Right lobe of liver (tissue), 6 donors: ENCODE measurements at regions not wholly inside any gene's neighbourhood (a gene's known extent, or its start where the extent isn't known, plus 50 kb on each side); places are given as distances from the start of the nearest gene placed in this dataset.

Experiments
- ATAC-seq, 4 donors: fragments of 200-7000 bp; cut with Tn5 transposase; one replicate each; pipeline ENCODE4 v1.9.1; 2020; ENCODE audit warnings: mild to moderate bottlenecking in 4 of 4, moderate library complexity in 4 of 4
- DNase-seq, 3 donors: peaks; one replicate each; pipeline ENCODE4 v3.0.0-alpha.2; 2020
- H3K27ac ChIP-seq, 3 donors: fragments of 200-600 bp; one replicate each; pipeline ENCODE4 v1.8.0; 2022
- H3K27me3 ChIP-seq, 2 donors: fragments of 200-600 bp; one replicate each; pipeline ENCODE4 v1.8.0; 2022
- H3K36me3 ChIP-seq, 4 donors: fragments of 200-600 bp; sonication (generic) in 1 of 4; one replicate each; pipeline versions ENCODE4 v1.5.1 to v1.8.0; 2017 to 2022; ENCODE audit warnings: control low read depth in 1 of 4
- H3K4me1 ChIP-seq, 4 donors: fragments of 200-600 bp; sonication (generic) in 1 of 4; one replicate each; pipeline versions ENCODE4 v1.5.1 to v1.8.0; 2017 to 2022; ENCODE audit warnings: control low read depth in 1 of 4
- H3K4me3 ChIP-seq, 3 donors: fragments of 200-600 bp; one replicate each; pipeline ENCODE4 v1.8.0; 2022
- H3K9me3 ChIP-seq, 4 donors: fragments of 200-600 bp; sonication (generic) in 1 of 4; one replicate each; pipeline versions ENCODE4 v1.5.1 to v1.8.0; 2017 to 2022; ENCODE audit warnings: control low read depth in 1 of 4
- CTCF ChIP-seq, 4 donors: fragments of 200-600 bp in 3 of 4; fragments of 450-650 bp in 1 of 4; IDR thresholded peaks; one replicate each; pipeline versions ENCODE4 v1.5.1 to v1.8.0; 2016 to 2022; ENCODE audit warnings: antibody characterized with exemption in 4 of 4, mild to moderate bottlenecking in 2 of 4
- POLR2A ChIP-seq: fragments of 450-650 bp; IDR thresholded peaks from one replicate; pipeline ENCODE4 v1.6.1; 2017; ENCODE audit warnings: antibody characterized with exemption, mild to moderate bottlenecking
- WGBS: methylation state at CpG from one replicate; pipeline ENCODE4 v1.1.6; 2018; ENCODE audit warnings: low coverage, low lambda C conversion rate; ENCODE audit not compliant: insufficient coverage; ENCODE audit errors: missing lambda C conversion rate; 5-methylcytosine and 5-hydroxymethylcytosine counted together
- intact Hi-C, 2 donors: fragments of 100-400 bp; cut with DNase I; formaldehyde crosslinking; loops; one replicate each; pipeline versions ENCODE4 v1.11.2 to v1.14.1; 2022
- donor health status: DM: no; HTN: yes; CAD: no.
- donor health status: DM: no; HTN: no; CAD: no.
- donor health status: DM: no; HTN: no; CAD: no.
- donor health status: DM: no; HTN: yes; CAD: no.
- donor health status: DM: no; HTN: yes; CAD: no.

- DNase-seq, result no peak
- Histone ChIP-seq H3K27ac (no peak overlapping the region), H3K4me1 (no peaks in the 10 kb centered on the region), H3K36me3 (no peaks in the 10 kb centered on the region), H3K9me3 (no peaks in the 10 kb centered on the region), H3K4me3 (no peak overlapping the region), H3K27me3 (no peaks in the 10 kb centered on the region)
- no peak for ATAC-seq
- TF ChIP-seq POLR2A, result no peak
- TF ChIP-seq CTCF (IDR thresholded peaks at IDR 0.05), result no peak
- intact Hi-C loops, result no loop called here
- WGBS, result 72% methylated on average over 8 of the region's 11 CpGs
Measured at GRCh38 chr5:2684606-2685005, 66.9 kb downstream of the IRX2 start.

- no peak for TF ChIP-seq POLR2A
- no peak for TF ChIP-seq CTCF (IDR thresholded peaks at IDR 0.05)
- no peaks in the 10 kb centered on the region for H3K4me1 ChIP-seq
- H3K36me3 ChIP-seq, result no peaks in the 10 kb centered on the region
- H3K27ac ChIP-seq, result no peak overlapping the region
- ATAC-seq (no peak), DNase-seq (no peak)
- 39% methylated on average over 7 of the region's 14 CpGs for WGBS
- intact Hi-C loops, result no loop called here
- H3K4me3 ChIP-seq, result no peak overlapping the region
- no peaks in the 10 kb centered on the region for H3K9me3 ChIP-seq
- H3K27me3 ChIP-seq, result no peaks in the 10 kb centered on the region
Measured at GRCh38 chr5:2683720-2684119, 67.8 kb downstream of the IRX2 start.

- Histone ChIP-seq H3K4me1 (no peaks in the 10 kb centered on the region), H3K9me3 (no peaks in the 10 kb centered on the region), H3K4me3 (no peak overlapping the region), H3K27me3 (no peaks in the 10 kb centered on the region), H3K36me3 (no peaks in the 10 kb centered on the region), H3K27ac (no peak overlapping the region)
- ATAC-seq (no peak), DNase-seq (no peak)
- intact Hi-C loops, result no loop called here
- TF ChIP-seq CTCF (IDR thresholded peaks at IDR 0.05), result no peak
- no peak for TF ChIP-seq POLR2A
- 60% methylated on average over 1 of the region's 3 CpGs for WGBS
Measured at GRCh38 chr5:2681476-2681875, 70.0 kb downstream of the IRX2 start.

- ATAC-seq (no peak), DNase-seq (no peak)
- H3K4me3 ChIP-seq, result no peak overlapping the region
- H3K27me3 ChIP-seq, result no peaks in the 10 kb centered on the region
- no peaks in the 10 kb centered on the region for H3K4me1 ChIP-seq
- TF ChIP-seq POLR2A (no peak), CTCF (IDR thresholded peaks at IDR 0.05) (no peak)
- no peaks in the 10 kb centered on the region for H3K9me3 ChIP-seq
- no peaks in the 10 kb centered on the region for H3K36me3 ChIP-seq
- no peak overlapping the region for H3K27ac ChIP-seq
- intact Hi-C loops, result no loop called here
- 14% methylated on average over 1 of the region's 2 CpGs for WGBS
Measured at GRCh38 chr5:2680979-2681378, 70.5 kb downstream of the IRX2 start.

- DNase-seq, result no peak
- intact Hi-C loops, result no loop called here
Measured at GRCh38 chr5:2677689-2678088, 73.8 kb downstream of the IRX2 start.

More at GRCh38 chr5:2677689-2678088, 73.8 kb downstream of the IRX2 start:
- TF ChIP-seq CTCF (IDR thresholded peaks at IDR 0.05) (no peak), POLR2A (no peak)
- no peak for ATAC-seq
- Histone ChIP-seq H3K27me3 (no peaks in the 10 kb centered on the region), H3K36me3 (no peaks in the 10 kb centered on the region), H3K4me1 (no peaks in the 10 kb centered on the region), H3K9me3 (no peaks in the 10 kb centered on the region), H3K27ac (no peak overlapping the region), H3K4me3 (no peak overlapping the region)
- 56% methylated on average over 2 of the region's 2 CpGs for WGBS
